ENCODE measurements at regions not wholly inside any gene's neighbourhood (a gene's known extent, or its start where the extent isn't known, plus 50 kb on each side); places are given as distances from the start of the nearest gene placed in this dataset.
"Not testable (repeated sequence)": the region's sequence is repeated elsewhere in the genome, so short reads cannot be mapped to it uniquely, and the experiment has no call there.

DNA sequence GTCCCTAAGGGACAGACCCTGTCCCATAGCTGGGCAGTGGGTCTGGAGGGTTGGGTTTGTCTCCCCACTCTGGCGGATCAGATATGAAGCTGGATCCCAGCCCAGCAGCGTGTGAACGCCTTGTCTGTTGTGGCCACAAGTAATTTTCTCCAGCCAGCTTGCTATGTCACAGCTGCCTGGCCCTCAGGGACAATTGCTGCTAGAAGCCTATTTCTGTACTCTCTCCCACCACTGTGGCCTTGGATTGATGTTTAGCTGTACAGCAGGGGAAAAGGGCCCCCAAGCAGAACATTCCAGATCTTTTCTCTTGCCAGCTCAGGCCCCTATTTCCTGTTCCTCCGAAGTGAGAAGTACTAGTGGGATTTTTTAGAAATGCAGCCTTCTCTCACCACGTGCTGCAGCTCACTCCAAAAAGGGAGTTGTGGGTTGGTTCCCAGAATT is 53.5 kb upstream of the WAC start:
- Histone ChIP-seq H3K4me1 (ENCODE audit: insufficient read depth, low read length) (no peaks in the 10 kb centered on the region), H3K36me3 (ENCODE audit: insufficient read depth, low read depth, low read length) (no peaks in the 10 kb centered on the region), H3K27me3 (ENCODE audit: insufficient read depth, low read length) (no peaks in the 10 kb centered on the region), H3K27ac (ENCODE audit: low read length) (no peak overlapping the region), H3K9me3 (ENCODE audit: insufficient read depth, low read depth, low read length) (no peaks in the 10 kb centered on the region), H3K9ac (ENCODE audit: low read depth, low read length) (no peak overlapping the region), H3K4me3 (ENCODE audit: low read length) (no peak overlapping the region)

DNA sequence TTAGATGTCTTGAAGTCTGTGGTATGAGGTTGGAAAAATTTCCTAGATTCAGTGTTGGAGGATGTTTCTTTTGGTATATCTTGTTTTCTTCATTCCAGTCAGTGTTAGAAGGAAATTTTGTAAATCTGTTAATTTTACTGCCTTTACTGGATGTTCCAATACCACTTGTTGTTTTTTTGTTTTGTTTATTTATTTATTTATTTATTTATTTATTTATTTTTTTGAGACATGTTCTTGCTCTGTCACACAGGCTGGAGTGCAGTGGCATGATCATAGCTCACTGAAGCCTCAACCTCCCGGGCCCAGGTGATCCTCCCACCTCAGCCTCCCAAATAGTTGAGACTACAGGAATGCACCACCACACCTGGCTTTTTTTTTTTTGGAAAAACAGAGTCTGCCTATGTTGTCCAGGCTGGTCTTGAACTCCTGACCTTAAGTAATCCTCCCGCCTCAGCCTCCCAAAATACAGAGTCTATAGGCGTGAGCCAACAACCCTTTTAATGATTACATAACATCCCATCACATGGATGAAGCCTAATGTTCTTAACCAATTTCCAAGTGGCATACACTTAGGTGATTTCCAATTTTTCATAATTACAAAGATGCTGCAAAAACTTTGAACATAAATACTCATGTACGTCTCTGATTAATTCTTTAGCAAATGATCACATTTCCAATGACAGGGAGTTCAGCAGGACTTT is 52.8 kb upstream of the WAC start:
- H3K36me3 ChIP-seq (ENCODE audit: insufficient read depth, low read depth, low read length): no peaks in the 10 kb centered on the region
- H3K4me3 ChIP-seq (ENCODE audit: low read length): no peak overlapping the region
- H3K4me1 ChIP-seq (ENCODE audit: insufficient read depth, low read length): no peaks in the 10 kb centered on the region
- no peak overlapping the region for H3K27ac ChIP-seq (ENCODE audit: low read length)
- no peaks in the 10 kb centered on the region for H3K9me3 ChIP-seq (ENCODE audit: insufficient read depth, low read depth, low read length)
- no peaks in the 10 kb centered on the region for H3K27me3 ChIP-seq (ENCODE audit: insufficient read depth, low read length)
- no peak overlapping the region for H3K9ac ChIP-seq (ENCODE audit: low read depth, low read length)

DNA sequence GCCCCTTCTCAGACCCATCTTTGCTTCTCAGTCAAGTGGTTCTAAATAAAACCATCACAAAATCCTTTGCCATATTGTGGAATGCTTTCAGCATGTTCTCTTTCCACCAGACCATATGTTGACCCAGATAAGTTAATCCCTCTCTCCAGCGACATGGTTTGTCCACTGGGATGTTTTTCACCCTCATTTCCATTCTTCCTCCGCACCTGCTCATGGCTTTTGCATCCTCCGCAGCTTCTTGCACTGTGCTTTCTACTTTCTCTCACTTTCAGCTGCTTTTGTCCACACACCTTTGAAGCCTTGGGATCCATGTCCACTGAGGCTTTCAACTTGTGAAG is 52.3 kb upstream of the WAC start:
- Histone ChIP-seq H3K9me3 (ENCODE audit: insufficient read depth, low read depth, low read length) (no peaks in the 10 kb centered on the region), H3K9ac (ENCODE audit: low read depth, low read length) (no peak overlapping the region), H3K4me3 (ENCODE audit: low read length) (no peak overlapping the region), H3K36me3 (ENCODE audit: insufficient read depth, low read depth, low read length) (no peaks in the 10 kb centered on the region), H3K27me3 (ENCODE audit: insufficient read depth, low read length) (no peaks in the 10 kb centered on the region), H3K4me1 (ENCODE audit: insufficient read depth, low read length) (no peaks in the 10 kb centered on the region), H3K27ac (ENCODE audit: low read length) (no peak overlapping the region)

DNA sequence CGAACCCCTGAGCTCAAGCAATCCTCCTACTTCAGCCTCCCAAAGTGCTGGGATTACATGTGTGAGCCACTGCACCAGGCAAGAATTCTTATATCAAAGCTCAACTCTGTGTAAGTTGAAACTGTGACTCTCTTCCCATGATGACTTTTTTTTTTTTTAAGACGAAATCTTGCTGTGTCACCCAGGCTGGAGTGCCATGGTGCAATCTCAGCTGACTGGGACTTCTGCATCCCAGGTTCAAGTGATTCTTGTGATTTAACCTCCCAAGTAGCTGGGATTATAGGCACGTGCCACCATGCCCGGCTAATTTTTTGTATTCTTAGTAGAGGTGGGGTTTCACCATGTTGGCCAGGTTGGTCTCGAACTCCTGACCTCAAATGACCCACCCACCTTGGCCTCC is 51.6 kb upstream of the WAC start:
- H3K9me3 ChIP-seq (ENCODE audit: insufficient read depth, low read depth, low read length); H3K36me3 ChIP-seq (ENCODE audit: insufficient read depth, low read depth, low read length); H3K27me3 ChIP-seq (ENCODE audit: insufficient read depth, low read length); H3K4me3 ChIP-seq (ENCODE audit: low read length); H3K27ac ChIP-seq (ENCODE audit: low read length); H3K9ac ChIP-seq (ENCODE audit: low read depth, low read length); H3K4me1 ChIP-seq (ENCODE audit: insufficient read depth, low read length): not testable (repeated sequence)

DNA sequence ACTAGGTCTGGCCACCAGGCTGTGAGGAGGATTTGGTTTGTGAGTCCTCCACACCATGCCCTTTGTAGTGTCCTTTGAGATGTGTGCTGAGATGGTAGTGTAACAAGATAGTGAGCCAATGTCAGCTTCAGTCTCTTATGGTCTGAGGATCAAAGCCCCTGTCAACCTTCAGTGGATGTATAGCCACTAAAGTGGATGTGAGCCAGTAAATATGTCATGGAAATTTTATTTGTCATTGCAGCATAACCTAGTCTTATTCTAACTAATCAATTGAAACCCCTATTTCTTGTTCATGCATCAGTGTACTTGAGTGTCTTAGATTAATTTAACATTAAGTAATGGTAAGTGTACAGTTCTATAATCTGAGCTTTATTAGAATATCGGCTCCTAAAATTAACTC is 51.0 kb upstream of the WAC start:
- Histone ChIP-seq H3K9ac (ENCODE audit: low read depth, low read length) (no peak overlapping the region), H3K9me3 (ENCODE audit: insufficient read depth, low read depth, low read length) (no peaks in the 10 kb centered on the region), H3K27me3 (ENCODE audit: insufficient read depth, low read length) (no peaks in the 10 kb centered on the region), H3K36me3 (ENCODE audit: insufficient read depth, low read depth, low read length) (no peaks in the 10 kb centered on the region), H3K4me1 (ENCODE audit: insufficient read depth, low read length) (no peaks in the 10 kb centered on the region), H3K27ac (ENCODE audit: low read length) (no peak overlapping the region), H3K4me3 (ENCODE audit: low read length) (no peak overlapping the region)

Data from iPS-20b (cell line).